HCT116 (cell line): ENCODE measurements at regions not wholly inside any gene's neighbourhood (a gene's known extent, or its start where the extent isn't known, plus 50 kb on each side); places are given as distances from the start of the nearest gene placed in this dataset.

Experiments
- CTCF ChIP-seq, 3 experiments: fragments of 200-600 bp in 1 of 3; sonication (generic) in 1 of 3; IDR thresholded peaks in 2 of 3; conservative IDR thresholded peaks in 1 of 3; 2 replicates each; pipeline ENCODE4 v1.5.1; 2012 to 2017; ENCODE audit warnings: low read depth in 2 of 3, low read length in 2 of 3, antibody characterized with exemption in 1 of 3, borderline replicate concordance in 1 of 3, control low read depth in 1 of 3, mild to moderate bottlenecking in 1 of 3, mixed read lengths in 1 of 3, mixed run types in 1 of 3, moderate library complexity in 1 of 3; ENCODE audit not compliant: insufficient read depth in 1 of 3
- POLR2A ChIP-seq: IDR thresholded peaks from 2 replicates; pipeline ENCODE4 v1.7.0; 2011; ENCODE audit warnings: borderline replicate concordance; ENCODE audit not compliant: insufficient read depth, insufficient read length; ENCODE audit errors: extremely low read depth
- REST ChIP-seq: IDR thresholded peaks from 2 replicates; pipeline ENCODE4 v1.6.1; 2012; ENCODE audit warnings: low read depth

GRCh38 chr10:21217748-21218367 is 307.6 kb downstream of the SKIDA1 start:
- no peak for TF ChIP-seq REST
- no peak for TF ChIP-seq CTCF (IDR thresholded peaks at IDR 0.05 in 2 of 3, conservative IDR thresholded peaks at IDR 0.05 in 1 of 3; ENCODE audit: borderline replicate concordance in 1 of 3, insufficient read depth in 1 of 3, low read depth in 2 of 3, low read length in 2 of 3)
- no peak for TF ChIP-seq POLR2A
